AG09309 (cell line): ENCODE measurements at regions not wholly inside any gene's neighbourhood (a gene's known extent, or its start where the extent isn't known, plus 50 kb on each side); places are given as distances from the start of the nearest gene placed in this dataset.
"Not testable (repeated sequence)": the region's sequence is repeated elsewhere in the genome, so short reads cannot be mapped to it uniquely, and the experiment has no call there.

Source experiments
- DNase-seq: peaks from one replicate; pipeline ENCODE4 v3.0.0-alpha.2; 2010; ENCODE audit warnings: low read depth
- H3K4me3 ChIP-seq: 2 replicates; pipeline ENCODE4 v1.5.1; 2011; ENCODE audit warnings: mild to moderate bottlenecking, low read depth, low read length, moderate library complexity; ENCODE audit not compliant: control insufficient read depth
- CTCF ChIP-seq: IDR thresholded peaks from 2 replicates; pipeline ENCODE4 v1.5.1; 2011; ENCODE audit warnings: mild to moderate bottlenecking, low read depth, low read length, inconsistent platforms; ENCODE audit not compliant: insufficient read depth, control insufficient read depth; ENCODE audit errors: missing control alignments

GRCh38 chr2:167719410-167719809, 528.0 kb downstream of the STK39 start:
- TF ChIP-seq CTCF, result no peak
- H3K4me3 ChIP-seq, result no peak overlapping the region
- no peak for DNase-seq

GRCh38 chr2:167718560-167718959, 528.8 kb downstream of the STK39 start:
- no peak for DNase-seq
- TF ChIP-seq CTCF, result no peak
- no peak overlapping the region for H3K4me3 ChIP-seq

GRCh38 chr2:167715932-167716331, 531.5 kb downstream of the STK39 start:
- DNase-seq, result no peak
- no peak overlapping the region for H3K4me3 ChIP-seq
- no peak for TF ChIP-seq CTCF

GRCh38 chr2:167715498-167715897, 531.9 kb downstream of the STK39 start:
- DNase-seq, H3K4me3 ChIP-seq: not testable (repeated sequence)

GRCh38 chr2:167712275-167712674, 535.1 kb downstream of the STK39 start:
- no peak overlapping the region for H3K4me3 ChIP-seq
- TF ChIP-seq CTCF, result no peak
- DNase-seq, result no peak

GRCh38 chr2:167708998-167709397, 538.4 kb downstream of the STK39 start:
- TF ChIP-seq CTCF, result no peak
- no peak for DNase-seq
- no peak overlapping the region for H3K4me3 ChIP-seq

- no peak for DNase-seq
- no peak for TF ChIP-seq CTCF
- no peak overlapping the region for H3K4me3 ChIP-seq
Observed at GRCh38 chr2:167706800-167707199, 540.6 kb downstream of the STK39 start.
